ENCODE measurements at regions not wholly inside any gene's neighbourhood (a gene's known extent, or its start where the extent isn't known, plus 50 kb on each side); places are given as distances from the start of the nearest gene placed in this dataset.

GRCh38 chr6:137680705-137681346 is 186.2 kb upstream of the TNFAIP3 start:
- no peak for TF ChIP-seq RFX5 (IDR thresholded peaks at IDR 0.05; ENCODE audit: low read length)
- no peak for TF ChIP-seq SMC3 (IDR thresholded peaks at IDR 0.05; ENCODE audit: low read depth, low read length)
- no peak for TF ChIP-seq YY1 (IDR thresholded peaks at IDR 0.05; ENCODE audit: low read depth)
- TF ChIP-seq GABPA (IDR thresholded peaks at IDR 0.05; ENCODE audit: low read depth) = no peak
- TF ChIP-seq CTCF (IDR thresholded peaks at IDR 0.05) = no peak
- no peak for TF ChIP-seq FOSL2 (IDR thresholded peaks at IDR 0.05; ENCODE audit: borderline replicate concordance, low read depth)
- no peak for TF ChIP-seq MEF2A (IDR thresholded peaks at IDR 0.05; ENCODE audit: borderline replicate concordance, low read depth)
- TF ChIP-seq TAF1 (IDR thresholded peaks at IDR 0.05; ENCODE audit: borderline replicate concordance, low read depth, low read length) = no peak
- no peak for TF ChIP-seq RXRA (IDR thresholded peaks at IDR 0.05; ENCODE audit: borderline replicate concordance, low read depth)
- TF ChIP-seq POLR2AphosphoS5 (IDR thresholded peaks at IDR 0.05; ENCODE audit: low read depth, low read length) = no peak
- no peak for TF ChIP-seq ELF1 (IDR thresholded peaks at IDR 0.05)
- TF ChIP-seq REST (IDR thresholded peaks at IDR 0.05; ENCODE audit: low read depth, low read length) = no peak
- no peak for TF ChIP-seq USF1 (IDR thresholded peaks at IDR 0.05; ENCODE audit: borderline replicate concordance, low read depth)
- TF ChIP-seq RCOR1 (IDR thresholded peaks at IDR 0.05; ENCODE audit: low read length) = no peak

Data from SK-N-SH (cell line).